Erythroblast (primary cell): ENCODE measurements at regions not wholly inside any gene's neighbourhood (a gene's known extent, or its start where the extent isn't known, plus 50 kb on each side); places are given as distances from the start of the nearest gene placed in this dataset.

Experiments
- GATA1 ChIP-seq: IDR thresholded peaks from 2 replicates; pipeline ENCODE4 v1.6.1; 2011; ENCODE audit warnings: low read depth, mild to moderate bottlenecking, control low read depth, low read length, moderate library complexity
- POLR2A ChIP-seq: IDR thresholded peaks from 2 replicates; pipeline ENCODE4 v1.6.1; 2011; ENCODE audit warnings: mild to moderate bottlenecking, low read length

DNA sequence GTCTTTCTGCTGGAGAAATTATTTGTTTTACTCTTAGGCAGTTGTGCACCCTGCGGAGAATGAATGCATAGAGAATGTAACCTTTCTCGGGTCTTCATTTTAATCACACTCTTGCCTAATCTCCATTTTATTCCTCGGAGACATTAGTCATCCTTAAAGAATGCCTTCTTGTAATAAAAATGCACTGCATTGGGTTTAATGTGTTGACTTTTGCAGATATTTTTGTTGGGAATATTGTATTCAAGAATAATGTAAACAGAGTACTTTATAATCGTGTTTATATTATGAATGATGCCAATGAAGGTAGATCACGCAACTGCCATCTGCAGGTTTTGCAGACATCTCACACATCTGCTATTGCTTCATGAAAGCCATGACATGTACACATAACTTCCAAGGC, 1093.9 kb upstream of the CDH6 start:
- no peak for TF ChIP-seq POLR2A
- TF ChIP-seq GATA1, result no peak
